Amygdala (tissue), 56 donors: ENCODE measurements at regions not wholly inside any gene's neighbourhood (a gene's known extent, or its start where the extent isn't known, plus 50 kb on each side); places are given as distances from the start of the nearest gene placed in this dataset.

Experiments used
- DNase-seq, 56 donors: peaks; one replicate each; lab custom pipeline; 2025; lab: John Stamatoyannopoulos, UW

DNA sequence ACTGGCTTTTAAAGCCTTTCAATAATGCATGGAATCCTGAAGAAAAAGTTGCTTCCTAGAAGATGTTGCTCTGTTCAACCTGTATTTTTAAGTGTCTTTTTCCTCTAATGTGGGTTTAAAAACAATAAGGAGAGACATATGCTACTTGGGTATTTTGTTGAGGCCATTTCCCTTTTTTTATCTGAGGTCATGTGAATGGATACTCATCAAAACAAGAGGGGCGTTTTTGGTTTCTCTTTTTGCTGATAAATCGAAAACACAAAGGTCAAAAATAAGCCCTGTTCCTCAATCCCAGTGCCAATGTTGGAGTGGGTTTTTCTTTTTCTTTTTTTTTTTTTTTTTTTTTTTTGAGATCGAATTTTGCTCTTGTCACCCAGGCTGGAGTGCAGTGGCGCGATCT is 468.0 kb upstream of the RBFOX1 start:
- no peak for DNase-seq

DNA sequence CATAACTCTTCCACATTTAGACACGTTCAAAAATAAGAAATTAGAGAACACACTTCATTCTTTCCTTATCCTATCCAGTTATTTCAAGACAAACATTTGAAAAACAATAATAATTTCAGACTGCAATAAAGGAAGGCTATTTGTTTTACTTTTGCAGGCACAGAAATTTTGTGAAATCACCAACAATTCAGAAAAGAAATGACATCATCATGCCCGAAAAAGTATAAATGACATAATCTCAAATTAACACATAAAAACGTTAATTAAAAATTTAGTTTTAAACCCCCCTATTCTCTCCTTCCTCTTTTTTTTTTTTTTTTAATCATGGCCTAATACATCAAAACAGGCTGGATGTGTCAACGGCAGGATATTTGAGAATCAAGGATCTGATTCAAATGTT is 468.4 kb upstream of the RBFOX1 start:
- DNase-seq: no peak

DNA sequence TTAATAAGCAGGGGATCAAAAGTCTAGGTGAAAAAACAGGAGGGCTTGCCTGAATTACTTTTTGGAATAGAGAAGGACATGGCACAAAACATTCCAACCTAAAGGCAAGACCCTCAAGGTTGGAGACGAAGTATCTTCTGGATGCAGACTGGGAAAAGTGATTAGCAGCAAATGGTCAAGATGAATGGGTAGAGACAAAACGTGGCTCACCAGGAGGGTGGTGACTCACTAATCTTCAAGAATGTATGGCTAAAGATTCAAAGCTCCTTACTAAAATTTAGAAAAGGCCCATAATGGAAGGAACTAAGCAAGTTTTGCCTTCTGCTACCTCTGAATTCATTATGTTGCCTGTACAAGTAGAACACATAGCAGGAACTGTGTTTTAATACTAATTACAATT is 469.5 kb upstream of the RBFOX1 start:
- no peak for DNase-seq

DNA sequence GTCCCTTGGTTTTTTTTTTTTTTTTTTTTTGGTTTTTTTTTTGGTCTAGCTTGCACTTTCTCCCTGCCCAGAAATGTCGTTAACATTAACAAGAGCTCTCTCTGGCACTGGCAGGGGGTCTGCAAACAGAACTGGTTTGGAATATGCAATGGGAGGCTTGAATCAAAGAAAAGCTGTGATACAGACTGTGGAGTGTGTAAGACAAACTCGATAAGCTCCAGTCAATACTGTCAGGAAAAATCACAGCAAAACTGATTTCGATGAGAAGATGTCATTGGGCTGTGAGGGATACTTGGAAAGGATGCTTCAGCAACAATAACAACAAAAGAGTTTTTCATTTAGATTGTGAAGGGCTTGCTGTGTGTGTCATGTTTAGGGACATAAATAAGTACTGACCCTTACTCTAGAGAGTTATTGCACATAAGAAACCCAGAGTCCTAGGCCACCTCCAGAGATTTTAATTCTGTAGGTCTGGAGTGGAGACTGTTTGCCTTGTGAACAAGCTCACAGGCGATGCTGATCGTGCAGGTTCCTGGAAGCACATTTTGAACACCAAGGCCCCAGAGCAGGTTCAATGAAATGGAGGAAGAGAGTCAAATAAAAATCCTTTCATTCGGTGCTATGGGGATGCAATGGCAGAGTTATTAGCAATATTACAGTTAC is 470.7 kb upstream of the RBFOX1 start:
- DNase-seq: no peak

DNA sequence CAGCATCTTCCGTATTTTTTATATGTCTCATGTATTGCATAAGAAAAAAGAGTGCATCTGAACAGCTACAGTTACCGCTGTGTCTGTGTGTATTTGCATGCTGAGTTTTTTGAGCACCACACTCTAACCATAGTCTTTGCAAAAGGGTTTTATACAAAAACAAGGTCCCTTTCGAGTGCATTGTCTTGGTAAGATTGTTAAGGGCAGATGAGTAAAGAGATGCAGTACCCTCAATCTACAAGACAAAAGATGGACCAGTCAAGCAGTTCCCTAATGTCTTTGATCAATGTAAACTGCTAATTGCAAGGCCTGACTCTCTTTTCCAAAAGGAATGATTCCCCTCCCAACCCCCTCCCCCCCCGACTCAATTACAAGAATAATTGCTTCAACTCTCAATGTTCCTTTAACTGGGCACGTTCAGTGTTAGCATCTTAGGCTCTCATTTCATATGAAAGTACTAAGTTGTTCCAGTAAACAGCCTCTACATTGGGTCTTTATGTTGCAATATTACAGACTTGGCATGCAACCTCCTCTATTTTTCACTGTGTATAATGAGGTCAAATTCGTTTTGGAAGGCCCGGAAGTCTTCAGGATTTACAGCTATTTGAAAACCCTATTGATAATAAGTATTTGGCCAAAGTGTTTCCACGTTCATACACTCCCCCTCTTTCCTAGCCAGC is 471.4 kb upstream of the RBFOX1 start:
- DNase-seq: no peak

DNA sequence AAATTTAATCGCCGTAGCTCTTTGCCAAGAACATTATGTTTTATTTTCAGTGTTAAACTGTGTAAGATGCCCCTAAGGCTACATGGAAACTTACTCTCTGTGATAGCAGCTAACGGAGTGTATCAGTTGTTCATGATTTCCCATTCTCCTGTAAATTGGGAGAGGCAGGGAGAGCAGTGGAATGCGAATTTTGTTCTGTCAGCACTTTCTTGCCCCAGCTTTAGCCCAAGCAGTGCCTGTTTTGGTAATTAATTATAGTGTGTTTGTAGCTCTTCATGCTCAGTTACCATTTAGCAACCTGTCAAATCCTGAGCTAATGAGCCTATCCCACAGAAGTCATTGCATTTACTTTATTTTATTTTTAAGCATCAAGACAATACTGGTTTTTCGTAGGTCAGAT is 475.1 kb upstream of the RBFOX1 start:
- DNase-seq: no peak

DNA sequence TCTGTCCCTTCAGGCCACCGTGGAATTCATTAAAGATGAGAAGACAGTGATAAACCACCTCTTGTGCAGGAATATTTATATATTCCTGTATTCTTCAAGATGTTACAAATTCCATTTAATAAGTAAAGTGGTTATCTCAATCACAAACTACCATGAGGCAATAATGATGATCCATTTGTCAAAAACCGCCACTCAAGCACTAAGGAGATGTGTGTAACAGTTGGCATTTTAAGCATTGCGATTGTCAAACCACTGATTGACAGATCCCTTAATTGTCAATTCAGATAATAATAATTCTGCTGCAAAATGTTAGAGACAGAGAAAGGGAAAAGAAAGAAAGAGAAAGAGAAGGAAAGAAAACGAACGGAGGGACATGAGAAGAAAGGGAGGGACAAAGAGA is 476.1 kb upstream of the RBFOX1 start:
- no peak for DNase-seq

DNA sequence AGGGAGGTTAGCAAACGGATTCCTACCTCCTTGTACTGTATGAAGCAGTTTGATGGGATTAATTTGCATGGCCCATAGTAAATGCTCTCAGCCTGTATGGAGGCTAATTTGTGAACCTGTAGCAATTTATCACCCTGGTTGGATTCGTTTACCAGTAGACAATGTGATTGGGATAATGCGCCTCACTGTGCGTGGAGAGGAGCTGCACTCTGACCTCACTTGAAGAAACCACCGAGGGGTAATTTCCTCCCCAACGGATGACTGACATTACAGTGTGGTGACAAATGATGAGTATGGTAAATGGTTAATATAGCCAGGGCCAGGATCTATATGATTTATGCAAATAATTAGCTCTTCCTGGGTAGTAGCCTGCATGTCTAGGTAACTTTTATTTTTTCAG is 479.1 kb upstream of the RBFOX1 start:
- DNase-seq: no peak

DNA sequence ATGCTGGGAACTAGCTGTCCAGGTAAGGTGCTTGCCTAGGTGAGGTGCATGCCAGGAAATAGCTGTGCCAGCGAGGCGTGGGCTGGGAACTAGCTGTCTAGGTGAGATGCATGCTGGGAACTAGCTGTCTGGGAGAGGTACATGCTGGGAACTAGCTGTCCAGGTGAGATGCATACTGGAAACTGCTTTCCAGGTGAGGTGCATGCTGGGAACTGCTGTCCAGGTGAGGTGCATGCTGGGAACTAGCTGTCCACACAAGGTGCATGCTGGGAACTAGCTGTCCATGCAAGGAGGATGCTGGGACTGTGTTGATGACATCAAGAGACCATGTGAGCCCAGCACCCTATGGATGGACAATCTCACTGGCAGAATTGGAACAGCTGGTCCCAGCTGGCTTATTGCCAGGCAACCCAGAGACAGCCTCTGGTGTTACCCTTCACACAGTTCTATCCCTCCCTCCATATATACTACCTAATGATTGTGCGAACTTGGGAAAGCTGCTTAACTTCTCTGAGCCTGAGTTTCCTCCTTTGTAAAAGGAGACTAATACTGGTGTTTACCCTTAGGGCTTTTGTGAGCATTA is 479.9 kb upstream of the RBFOX1 start:
- no peak for DNase-seq

DNA sequence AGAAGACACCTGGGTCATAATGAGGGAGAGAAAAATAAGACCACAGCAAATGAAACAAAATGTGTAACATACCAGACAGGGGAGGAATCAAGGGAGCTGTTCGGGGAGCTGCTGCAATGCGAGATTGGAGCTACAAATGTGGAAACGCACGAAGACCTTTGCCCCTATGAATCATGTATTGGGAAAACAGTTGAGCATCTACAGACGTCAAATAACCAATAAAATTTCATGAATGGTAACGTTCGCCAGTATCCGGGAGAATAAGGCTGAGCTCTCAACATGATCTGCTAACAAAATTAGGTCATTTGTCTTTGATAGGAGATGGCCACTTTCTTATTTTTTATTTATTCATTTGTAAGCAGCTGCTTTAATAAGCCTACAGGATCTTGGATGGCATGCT is 486.2 kb upstream of the RBFOX1 start:
- no peak for DNase-seq

DNA sequence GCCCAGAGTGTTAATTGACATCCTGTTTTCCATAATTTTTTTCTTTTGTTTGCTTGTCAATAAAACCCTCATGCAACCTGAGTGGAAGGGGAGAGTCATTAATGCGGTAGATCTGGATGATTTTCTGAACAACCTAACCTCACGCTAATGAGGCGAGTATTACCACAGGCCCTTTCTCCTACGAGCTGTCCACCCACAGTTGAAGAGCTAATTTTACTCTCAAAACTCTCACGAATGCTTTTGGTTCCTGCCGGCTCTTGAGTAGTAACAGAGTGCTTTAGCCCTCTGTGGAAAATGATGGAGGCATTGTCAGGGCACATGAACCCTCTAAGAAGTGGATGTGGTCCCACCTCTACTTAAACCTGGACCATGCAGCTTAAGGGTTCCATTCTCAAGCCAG is 491.3 kb upstream of the RBFOX1 start:
- no peak for DNase-seq

DNA sequence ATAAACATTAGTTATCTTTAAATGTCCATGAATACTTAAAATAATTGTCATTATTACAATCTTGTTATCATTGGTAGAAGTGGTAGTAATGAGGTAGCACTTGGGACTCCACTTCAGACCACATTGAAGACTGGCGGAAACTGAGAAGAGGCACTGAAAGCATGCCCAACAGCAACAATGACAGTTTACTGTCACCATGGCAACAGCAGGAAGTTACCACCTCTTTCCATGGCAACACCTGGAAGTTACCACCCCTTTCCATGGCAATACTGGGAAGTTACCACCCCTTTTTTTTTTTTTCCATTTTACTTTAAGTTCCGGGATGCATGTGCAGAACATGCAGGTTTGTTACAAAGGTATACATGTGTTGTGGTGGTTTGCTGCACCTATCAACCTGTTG is 494.9 kb upstream of the RBFOX1 start:
- no peak for DNase-seq

DNA sequence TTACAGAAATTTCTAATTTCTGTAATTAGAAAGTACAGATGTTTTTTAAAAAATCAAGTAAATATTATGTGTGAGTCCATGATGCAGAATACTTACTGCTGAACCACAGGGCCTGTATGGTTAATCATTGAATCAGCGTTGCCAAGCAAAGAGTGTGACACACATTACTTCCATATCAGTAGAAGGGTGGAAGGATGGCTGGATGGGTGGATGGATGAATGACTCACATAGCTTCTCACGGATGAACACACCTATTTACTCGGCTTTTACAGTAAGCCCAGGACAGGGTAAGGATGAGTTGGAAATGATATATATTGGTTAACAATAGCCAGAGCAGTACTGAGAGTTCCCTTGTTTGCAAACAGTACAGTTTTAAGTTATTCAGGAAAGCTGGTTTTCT is 495.9 kb upstream of the RBFOX1 start:
- no peak for DNase-seq

DNA sequence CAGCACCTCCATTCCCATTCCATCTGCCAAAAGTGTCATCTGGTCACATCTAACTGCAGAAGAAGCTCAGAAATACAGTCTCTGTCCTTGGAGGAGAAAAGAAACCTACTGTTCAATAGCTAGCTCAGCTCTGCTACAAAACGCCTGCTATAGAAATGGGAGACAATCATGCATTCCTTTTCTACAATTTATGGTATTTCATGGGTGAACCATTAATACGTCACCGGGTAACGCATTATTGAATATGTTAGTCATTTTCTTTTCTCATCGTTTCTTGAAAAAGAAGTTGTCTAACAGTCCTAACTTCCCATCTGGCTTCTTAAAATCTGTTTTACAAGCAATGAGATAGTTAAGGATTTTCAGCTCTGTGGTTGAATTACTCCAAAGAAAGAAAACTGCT is 496.7 kb upstream of the RBFOX1 start:
- DNase-seq: no peak

DNA sequence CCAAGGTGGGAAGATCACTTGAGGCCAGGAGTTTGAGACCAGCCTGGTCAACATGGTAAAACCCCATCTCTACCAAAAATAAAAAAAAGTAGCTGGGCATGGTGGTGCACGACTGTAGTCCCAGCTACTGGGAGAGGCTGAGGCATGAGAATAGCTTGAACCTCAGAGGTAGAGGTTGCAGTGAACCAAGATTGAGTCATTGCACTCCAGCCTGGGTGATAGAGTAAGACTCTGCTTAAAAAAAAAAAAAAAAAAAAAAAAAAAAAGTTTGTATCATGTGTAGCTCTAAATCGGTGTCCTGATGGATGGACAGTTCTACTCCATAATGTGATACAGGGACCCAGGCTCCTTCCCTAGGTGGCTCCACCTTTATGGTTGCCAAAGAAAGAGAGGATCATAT is 497.1 kb upstream of the RBFOX1 start:
- no peak for DNase-seq

DNA sequence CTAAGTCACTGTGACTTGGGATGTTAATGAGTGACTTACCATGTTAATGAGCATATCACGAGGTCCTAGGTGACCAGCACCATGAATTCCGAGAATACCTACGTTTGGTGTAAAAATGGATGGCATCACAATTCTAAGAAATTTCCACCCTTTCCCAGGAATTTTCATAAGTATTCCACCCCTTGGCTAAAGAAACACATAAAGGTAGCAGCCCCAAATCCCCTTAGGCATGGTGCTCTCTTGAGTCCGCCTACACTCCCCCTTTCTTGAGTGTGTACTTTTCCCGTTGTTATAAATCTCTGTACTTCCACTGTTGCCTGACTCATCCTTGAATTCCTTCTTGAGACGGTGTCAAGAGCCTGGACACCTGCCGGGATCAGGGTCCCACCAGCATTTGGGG is 504.0 kb upstream of the RBFOX1 start:
- no peak for DNase-seq

DNA sequence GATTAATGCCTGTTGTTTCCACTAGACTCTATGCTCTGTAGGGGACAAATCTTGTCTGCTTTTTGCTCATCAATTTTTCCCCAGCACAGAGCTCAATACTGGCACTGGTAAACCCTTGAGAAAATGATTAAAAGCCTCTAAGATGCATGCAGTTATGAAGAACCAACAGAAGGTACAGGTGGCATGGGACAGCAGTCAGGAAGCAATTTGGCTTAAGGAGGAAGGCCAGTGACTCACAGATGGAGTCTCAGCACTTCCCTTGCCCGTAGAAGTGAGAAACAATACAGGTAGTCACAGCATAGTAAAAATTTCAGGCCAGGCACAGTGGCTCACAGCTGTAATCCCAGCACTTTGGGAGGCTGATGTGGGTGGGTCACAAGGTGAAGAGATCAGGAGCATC is 504.7 kb upstream of the RBFOX1 start:
- DNase-seq: no peak

DNA sequence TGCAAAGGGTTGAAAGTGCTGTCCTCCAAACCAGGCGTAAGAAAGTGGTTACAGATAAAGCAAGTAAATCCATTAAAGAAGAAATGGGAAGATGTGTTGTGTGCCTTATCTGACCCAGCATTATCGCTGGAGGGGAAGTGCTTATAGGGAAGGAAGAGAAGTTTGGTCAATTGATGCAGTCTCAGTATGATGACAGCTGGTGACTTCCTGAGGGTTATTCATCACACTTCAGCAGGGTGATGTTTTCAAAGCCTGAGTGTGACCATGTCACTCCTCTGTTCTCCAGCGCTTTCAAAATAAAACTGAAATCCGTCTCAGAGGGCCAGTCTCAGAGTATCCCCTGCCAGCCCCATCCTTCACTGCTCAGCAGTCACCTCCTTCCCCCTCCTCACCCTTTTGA is 505.4 kb upstream of the RBFOX1 start:
- no peak for DNase-seq

DNA sequence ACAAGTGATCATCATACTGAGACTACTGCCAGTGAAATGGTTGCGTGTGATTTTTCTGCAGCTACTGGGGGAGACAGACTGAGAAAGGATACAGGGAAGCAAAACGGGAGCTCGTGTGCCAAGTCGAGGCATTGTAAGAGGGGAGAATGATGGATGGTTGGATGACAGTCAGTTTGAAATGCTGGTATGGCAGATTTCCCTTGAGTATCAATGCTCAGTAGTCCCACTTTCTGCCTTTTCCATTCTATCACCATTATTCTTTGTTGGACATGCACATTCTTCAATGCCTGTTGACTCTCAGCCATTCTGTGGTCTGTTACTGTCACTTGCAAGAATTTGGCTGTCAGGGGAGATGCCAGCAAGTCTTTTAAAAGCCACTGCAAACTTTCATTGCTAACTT is 510.6 kb upstream of the RBFOX1 start:
- no peak for DNase-seq

DNA sequence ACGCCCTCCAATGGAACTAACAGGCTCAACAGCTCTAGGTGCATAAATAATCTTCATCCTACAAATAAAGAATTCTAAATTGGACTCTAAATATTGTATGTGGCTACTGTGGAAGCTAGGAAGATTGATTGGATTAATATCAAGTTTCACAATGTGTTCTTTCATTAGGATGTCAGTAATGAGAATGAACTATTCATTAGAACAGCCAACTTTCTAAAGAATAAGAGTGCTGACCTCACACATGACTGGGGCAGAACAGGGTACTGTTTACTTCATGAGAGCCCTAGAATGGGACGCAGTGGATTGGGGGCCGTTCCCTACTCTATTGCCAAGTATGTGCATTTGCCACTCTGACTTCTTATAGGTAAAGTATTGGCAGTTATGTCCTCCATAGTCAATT is 528.2 kb upstream of the RBFOX1 start:
- peak in 3 of 56 donors; percentile 2 to 26 (median 11) for DNase-seq

DNA sequence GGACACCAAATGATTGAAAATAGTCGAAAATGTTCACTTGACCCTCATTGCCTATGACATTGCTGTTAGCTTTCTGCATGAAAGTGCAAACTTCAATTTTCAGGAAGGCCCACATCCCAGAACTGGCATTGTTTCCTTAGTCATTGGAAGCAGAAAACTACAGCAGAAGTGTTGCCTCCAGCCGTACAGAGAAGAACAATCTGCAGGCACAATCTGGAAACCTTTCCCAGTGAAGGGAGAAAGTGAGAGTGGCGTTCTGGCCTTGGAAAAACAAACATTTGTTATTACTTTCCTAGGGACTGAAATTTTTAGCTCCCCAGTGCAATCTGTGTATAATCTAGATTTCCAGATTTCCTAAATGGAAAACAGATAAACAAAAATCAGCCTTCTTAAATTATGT is 529.5 kb upstream of the RBFOX1 start:
- peak in 1 of 56 donors; percentile 0 for DNase-seq

DNA sequence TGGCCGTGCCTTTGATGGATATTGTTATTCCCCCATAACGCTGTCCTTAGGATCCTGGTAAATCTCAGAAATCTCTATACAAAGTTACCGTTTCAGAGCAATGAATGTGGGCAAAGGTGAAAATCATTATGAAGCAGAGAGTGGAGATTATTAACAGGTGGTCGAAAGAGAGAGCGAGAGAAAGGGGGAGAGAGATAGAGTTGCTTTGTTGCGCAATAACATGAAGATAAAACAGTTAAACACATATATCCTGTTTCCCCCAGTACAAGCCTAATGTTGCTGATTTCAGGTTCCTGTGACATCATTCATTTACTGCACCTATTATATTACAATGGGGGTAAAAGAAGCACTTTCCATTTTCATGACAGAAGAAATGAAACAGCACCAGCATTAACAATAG is 535.4 kb upstream of the RBFOX1 start:
- no peak for DNase-seq
